ENCODE measurements at regions not wholly inside any gene's neighbourhood (a gene's known extent, or its start where the extent isn't known, plus 50 kb on each side); places are given as distances from the start of the nearest gene placed in this dataset.
"Not testable (repeated sequence)": the region's sequence is repeated elsewhere in the genome, so short reads cannot be mapped to it uniquely, and the experiment has no call there.

GRCh38 chr16:63403792-63404191 lies 1367.6 kb upstream of the CDH8 start:
- no peak overlapping the region for H3K4me3 ChIP-seq (ENCODE audit: low read depth, low read length)
- TF ChIP-seq CTCF (IDR thresholded peaks at IDR 0.05; ENCODE audit: low read depth, low read length, missing control alignments) = no peak
- DNase-seq (ENCODE audit: low read depth) = no peak

- H3K4me3 ChIP-seq (ENCODE audit: low read depth, low read length); DNase-seq (ENCODE audit: low read depth): not testable (repeated sequence)
Observed at GRCh38 chr16:63388277-63388676, 1352.0 kb upstream of the CDH8 start.

- no peak for DNase-seq (ENCODE audit: low read depth)
- no peak overlapping the region for H3K4me3 ChIP-seq (ENCODE audit: low read depth, low read length)
- no peak for TF ChIP-seq CTCF (IDR thresholded peaks at IDR 0.05; ENCODE audit: low read depth, low read length, missing control alignments)
Observed at GRCh38 chr16:63385714-63386432, 1349.6 kb upstream of the CDH8 start.

- DNase-seq (ENCODE audit: low read depth) = no peak
- no peak for TF ChIP-seq CTCF (IDR thresholded peaks at IDR 0.05; ENCODE audit: low read depth, low read length, missing control alignments)
- H3K4me3 ChIP-seq (ENCODE audit: low read depth, low read length) = no peak overlapping the region
Observed at GRCh38 chr16:63373744-63374143, 1337.5 kb upstream of the CDH8 start.

GRCh38 chr16:63372815-63373214 lies 1336.6 kb upstream of the CDH8 start:
- no peak for TF ChIP-seq CTCF (IDR thresholded peaks at IDR 0.05; ENCODE audit: low read depth, low read length, missing control alignments)
- no peak for DNase-seq (ENCODE audit: low read depth)

GRCh38 chr16:63372283-63372682 lies 1336.0 kb upstream of the CDH8 start:
- DNase-seq (ENCODE audit: low read depth) = no peak

More at GRCh38 chr16:63372815-63373214, 1336.6 kb upstream of the CDH8 start:
- H3K4me3 ChIP-seq (ENCODE audit: low read depth, low read length) = no peak overlapping the region

GRCh38 chr16:63365649-63366304 lies 1329.5 kb upstream of the CDH8 start:
- DNase-seq (ENCODE audit: low read depth) = no peak
- no peak overlapping the region for H3K4me3 ChIP-seq (ENCODE audit: low read depth, low read length)
- no peak for TF ChIP-seq CTCF (IDR thresholded peaks at IDR 0.05; ENCODE audit: low read depth, low read length, missing control alignments)

More at GRCh38 chr16:63372283-63372682, 1336.0 kb upstream of the CDH8 start:
- no peak overlapping the region for H3K4me3 ChIP-seq (ENCODE audit: low read depth, low read length)
- no peak for TF ChIP-seq CTCF (IDR thresholded peaks at IDR 0.05; ENCODE audit: low read depth, low read length, missing control alignments)

Measured in GM12864 (cell line).